CD4-positive, alpha-beta T cell (primary cell): ENCODE measurements at regions not wholly inside any gene's neighbourhood (a gene's known extent, or its start where the extent isn't known, plus 50 kb on each side); places are given as distances from the start of the nearest gene placed in this dataset.

ENCODE experiments used
- ATAC-seq: fragments of 200-7000 bp; cut with Tn5 transposase; one replicate; pipeline ENCODE4 v1.10.0; 2022; ENCODE audit warnings: mild to moderate bottlenecking; ENCODE audit not compliant: poor library complexity
- CTCF ChIA-PET: fragments of 350-600 bp; sonication (Branson Sonifier 250); formaldehyde crosslinking; loops from one replicate; lab custom pipeline; 2021; ENCODE audit warnings: antibody characterized with exemption, inconsistent platforms; lab: Charles Lee
- POLR2A ChIA-PET: fragments of 350-600 bp; sonication (Branson Sonifier 250); formaldehyde crosslinking; loops from one replicate; lab custom pipeline; 2021; ENCODE audit warnings: antibody characterized with exemption, inconsistent platforms; lab: Charles Lee
- DNase-seq, 14 experiments: peaks; one replicate each; pipeline ENCODE4 v3.0.0-alpha.2; 2013 to 2020; ENCODE audit warnings: mixed read lengths in 2 of 14
- H3K27ac ChIP-seq, 2 donors: one replicate each; pipeline versions ENCODE4 v1.5.1 to v1.7.0; 2013; ENCODE audit warnings: low read length in 2 of 2, low read depth in 1 of 2, mild to moderate bottlenecking in 1 of 2
- H3K27me3 ChIP-seq, 2 experiments: 1 replicate in 1 of 2; 2 replicates in 1 of 2; pipeline versions ENCODE4 v1.6.1 to v1.7.0; 2013; ENCODE audit warnings: low read length in 2 of 2, control low read depth in 1 of 2, mild to moderate bottlenecking in 1 of 2, moderate library complexity in 1 of 2; ENCODE audit not compliant: insufficient read depth in 2 of 2, control insufficient read depth in 1 of 2
- H3K36me3 ChIP-seq: one replicate; pipeline ENCODE4 v1.6.1; 2013; ENCODE audit warnings: low read length, control low read depth; ENCODE audit not compliant: insufficient read depth
- H3K4me1 ChIP-seq: one replicate; pipeline ENCODE4 v1.6.1; 2013; ENCODE audit warnings: low read length, control low read depth; ENCODE audit not compliant: insufficient read depth
- H3K4me3 ChIP-seq: one replicate; pipeline ENCODE4 v1.5.1; 2013; ENCODE audit warnings: mild to moderate bottlenecking, low read length, moderate library complexity
- H3K9me3 ChIP-seq, 2 experiments: 1 replicate in 1 of 2; 2 replicates in 1 of 2; pipeline versions ENCODE4 v1.6.1 to v1.7.0; 2013; ENCODE audit warnings: low read length in 2 of 2, mild to moderate bottlenecking in 2 of 2, control low read depth in 1 of 2, moderate library complexity in 1 of 2; ENCODE audit not compliant: control insufficient read depth in 1 of 2, insufficient read depth in 1 of 2
- H3K27ac Mint-ChIP-seq: one replicate; pipeline ENCODE4 v1.8.0; 2020; ENCODE audit warnings: mixed read lengths
- H3K27me3 Mint-ChIP-seq: one replicate; pipeline ENCODE4 v1.8.0; 2021; ENCODE audit warnings: mixed read lengths
- H3K36me3 Mint-ChIP-seq: one replicate; pipeline ENCODE4 v1.8.0; 2021; ENCODE audit warnings: low read depth, mixed read lengths
- H3K4me1 Mint-ChIP-seq: one replicate; pipeline ENCODE4 v1.8.0; 2021; ENCODE audit warnings: low read depth, mixed read lengths
- H3K4me3 Mint-ChIP-seq: one replicate; pipeline ENCODE4 v1.8.0; 2020; ENCODE audit warnings: mild to moderate bottlenecking, mixed read lengths
- H3K9me3 Mint-ChIP-seq: one replicate; pipeline ENCODE4 v1.8.0; 2020; ENCODE audit warnings: mixed read lengths
- intact Hi-C, 2 experiments: fragments of 100-400 bp; cut with DNase I in 1 of 2; cut with micrococcal nuclease in 1 of 2; formaldehyde crosslinking; loops; one replicate each; pipeline versions ENCODE4 v1.15.1 to v1.9.0; 2023 to 2025; cut with DNase I, micrococcal nuclease
- TF ChIP-seq, protein P1 (sequence below): fragments of 200-600 bp; IDR thresholded peaks from one replicate; pipeline ENCODE4 v1.8.0; 2022; ENCODE audit warnings: antibody characterized with exemption, mild to moderate bottlenecking

DNA sequence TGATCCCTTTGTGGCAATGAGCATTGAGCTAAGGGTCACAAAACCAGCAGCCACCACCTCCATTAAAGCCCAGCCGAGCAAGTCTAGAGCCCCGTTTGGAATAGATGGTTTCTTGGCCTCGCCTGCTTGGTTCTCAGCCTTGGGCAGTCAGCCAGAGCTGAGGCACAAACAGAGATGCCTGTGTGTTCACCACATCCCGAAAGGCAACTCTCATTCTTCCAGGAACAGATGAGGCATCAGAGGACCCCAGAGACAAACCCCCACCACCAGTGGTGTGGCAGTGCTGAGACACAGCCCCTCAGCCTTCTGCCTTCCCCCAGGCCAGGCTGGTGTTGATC lies 203.3 kb upstream of the ZMIZ1 start:
- intact Hi-C loops = no loop called here
- no peaks in the 10 kb centered on the region for H3K36me3 Mint-ChIP-seq
- H3K4me3 Mint-ChIP-seq = no peak overlapping the region
- no peaks in the 10 kb centered on the region for H3K4me1 ChIP-seq
- DNase-seq (peak in 1 of 14 experiments; percentile 2), ATAC-seq (no peak)
- peaks cover 0 to 4% of the 10 kb centered on the region in 2 experiments for H3K9me3 ChIP-seq
- H3K27me3 Mint-ChIP-seq = peaks cover 11% of the 10 kb centered on the region
- POLR2A ChIA-PET = no interaction called here
- no peak overlapping the region for H3K27ac ChIP-seq
- CTCF ChIA-PET = no interaction called here
- H3K9me3 Mint-ChIP-seq = no peaks in the 10 kb centered on the region
- H3K4me1 Mint-ChIP-seq = no peaks in the 10 kb centered on the region
- peaks cover 0 to 3% of the 10 kb centered on the region in 2 experiments for H3K27me3 ChIP-seq
- TF ChIP-seq, protein P1, sequence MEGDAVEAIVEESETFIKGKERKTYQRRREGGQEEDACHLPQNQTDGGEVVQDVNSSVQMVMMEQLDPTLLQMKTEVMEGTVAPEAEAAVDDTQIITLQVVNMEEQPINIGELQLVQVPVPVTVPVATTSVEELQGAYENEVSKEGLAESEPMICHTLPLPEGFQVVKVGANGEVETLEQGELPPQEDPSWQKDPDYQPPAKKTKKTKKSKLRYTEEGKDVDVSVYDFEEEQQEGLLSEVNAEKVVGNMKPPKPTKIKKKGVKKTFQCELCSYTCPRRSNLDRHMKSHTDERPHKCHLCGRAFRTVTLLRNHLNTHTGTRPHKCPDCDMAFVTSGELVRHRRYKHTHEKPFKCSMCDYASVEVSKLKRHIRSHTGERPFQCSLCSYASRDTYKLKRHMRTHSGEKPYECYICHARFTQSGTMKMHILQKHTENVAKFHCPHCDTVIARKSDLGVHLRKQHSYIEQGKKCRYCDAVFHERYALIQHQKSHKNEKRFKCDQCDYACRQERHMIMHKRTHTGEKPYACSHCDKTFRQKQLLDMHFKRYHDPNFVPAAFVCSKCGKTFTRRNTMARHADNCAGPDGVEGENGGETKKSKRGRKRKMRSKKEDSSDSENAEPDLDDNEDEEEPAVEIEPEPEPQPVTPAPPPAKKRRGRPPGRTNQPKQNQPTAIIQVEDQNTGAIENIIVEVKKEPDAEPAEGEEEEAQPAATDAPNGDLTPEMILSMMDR = no peak
- no peaks in the 10 kb centered on the region for H3K36me3 ChIP-seq
- H3K27ac Mint-ChIP-seq = no peak overlapping the region
- H3K4me3 ChIP-seq = no peak overlapping the region

GRCh38 chr10:78865931-78866717 lies 202.6 kb upstream of the ZMIZ1 start:
- peaks cover 0 to 4% of the 10 kb centered on the region in 2 experiments for H3K9me3 ChIP-seq
- intact Hi-C loops = no loop called here
- Mint-ChIP-seq H3K36me3 (no peaks in the 10 kb centered on the region), H3K9me3 (no peaks in the 10 kb centered on the region), H3K27me3 (peaks cover 11% of the 10 kb centered on the region), H3K4me1 (no peaks in the 10 kb centered on the region), H3K27ac (no peak overlapping the region), H3K4me3 (no peak overlapping the region)
- H3K4me1 ChIP-seq = no peaks in the 10 kb centered on the region
- TF ChIP-seq, protein P1 = no peak
- ATAC-seq = no peak
- no peak overlapping the region for H3K4me3 ChIP-seq
- ChIA-PET CTCF (no interaction called here), POLR2A (no interaction called here)
- H3K27me3 ChIP-seq = peaks cover 0 to 2% of the 10 kb centered on the region in 2 experiments
- no peaks in the 10 kb centered on the region for H3K36me3 ChIP-seq
- DNase-seq = peak in 1 of 14 experiments; percentile 5
- H3K27ac ChIP-seq = no peak overlapping the region

- intact Hi-C loops = no loop called here
- ChIA-PET CTCF (no interaction called here), POLR2A (no interaction called here)
- TF ChIP-seq, protein P1 = no peak
- no peaks in the 10 kb centered on the region for H3K9me3 Mint-ChIP-seq
- H3K27ac Mint-ChIP-seq = no peak overlapping the region
- H3K4me1 Mint-ChIP-seq = no peaks in the 10 kb centered on the region
- ATAC-seq (no peak), DNase-seq (peak in 1 of 14 experiments; percentile 3)
- H3K27me3 Mint-ChIP-seq = peaks cover 11% of the 10 kb centered on the region
- no peak overlapping the region for H3K4me3 ChIP-seq
- no peaks in the 10 kb centered on the region for H3K9me3 ChIP-seq
- no peak overlapping the region for H3K27ac ChIP-seq
- H3K36me3 Mint-ChIP-seq = no peaks in the 10 kb centered on the region
- H3K4me3 Mint-ChIP-seq = no peak overlapping the region
- H3K27me3 ChIP-seq = peaks cover 0 to under 1% of the 10 kb centered on the region in 2 experiments
- H3K36me3 ChIP-seq = no peaks in the 10 kb centered on the region
- no peaks in the 10 kb centered on the region for H3K4me1 ChIP-seq
These were observed 201.8 kb upstream of the ZMIZ1 start for GRCh38 chr10:78866731-78867554.
